Astrocyte of the spinal cord (primary cell): ENCODE measurements at regions not wholly inside any gene's neighbourhood (a gene's known extent, or its start where the extent isn't known, plus 50 kb on each side); places are given as distances from the start of the nearest gene placed in this dataset.
"Not testable (repeated sequence)": the region's sequence is repeated elsewhere in the genome, so short reads cannot be mapped to it uniquely, and the experiment has no call there.

Source experiments
- DNase-seq: peaks from one replicate; pipeline ENCODE4 v3.0.0; 2011; ENCODE audit warnings: low read depth, low spot score
- H3K4me3 ChIP-seq: 2 replicates; pipeline ENCODE4 v1.5.1; 2011; ENCODE audit warnings: low read depth, mild to moderate bottlenecking, low read length, moderate library complexity
- in situ Hi-C: cut with HindIII; loops from 2 replicates; pipeline ENCODE4 v1.10.0; 2017; ENCODE audit warnings: low sequenced_read_pairs
- TF ChIP-seq, protein P1 (sequence below): IDR thresholded peaks from 2 replicates; pipeline ENCODE4 v1.5.1; 2012; ENCODE audit warnings: low read depth, mild to moderate bottlenecking, low read length, inconsistent platforms

DNA sequence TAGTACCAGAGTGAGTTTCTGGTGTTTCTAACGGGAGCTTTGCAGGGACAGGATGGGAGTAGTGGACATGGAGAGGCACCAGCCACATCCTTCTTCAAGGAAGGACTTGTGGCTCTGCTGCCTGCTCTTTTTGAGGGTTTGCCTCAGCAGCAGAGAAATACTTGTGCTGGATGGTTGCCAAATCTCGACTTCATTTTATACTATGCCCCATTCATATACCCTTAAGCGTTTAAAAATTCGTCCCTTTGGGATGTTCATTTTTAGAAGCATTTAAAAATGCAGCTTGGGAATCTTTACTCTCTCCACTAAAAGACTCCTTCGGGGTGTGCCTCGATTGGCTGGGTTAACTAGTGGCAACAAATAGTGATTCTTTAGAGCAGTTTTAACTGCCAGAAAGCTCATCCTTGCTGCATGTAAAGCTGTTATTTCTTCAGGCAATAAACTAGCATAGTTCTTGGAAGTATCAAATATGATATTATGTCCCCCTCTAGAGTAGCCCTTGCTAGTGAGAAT, 126.5 kb upstream of the B3GAT2 start:
- in situ Hi-C loops: no loop called here
- DNase-seq: no peak
- TF ChIP-seq, protein P1, sequence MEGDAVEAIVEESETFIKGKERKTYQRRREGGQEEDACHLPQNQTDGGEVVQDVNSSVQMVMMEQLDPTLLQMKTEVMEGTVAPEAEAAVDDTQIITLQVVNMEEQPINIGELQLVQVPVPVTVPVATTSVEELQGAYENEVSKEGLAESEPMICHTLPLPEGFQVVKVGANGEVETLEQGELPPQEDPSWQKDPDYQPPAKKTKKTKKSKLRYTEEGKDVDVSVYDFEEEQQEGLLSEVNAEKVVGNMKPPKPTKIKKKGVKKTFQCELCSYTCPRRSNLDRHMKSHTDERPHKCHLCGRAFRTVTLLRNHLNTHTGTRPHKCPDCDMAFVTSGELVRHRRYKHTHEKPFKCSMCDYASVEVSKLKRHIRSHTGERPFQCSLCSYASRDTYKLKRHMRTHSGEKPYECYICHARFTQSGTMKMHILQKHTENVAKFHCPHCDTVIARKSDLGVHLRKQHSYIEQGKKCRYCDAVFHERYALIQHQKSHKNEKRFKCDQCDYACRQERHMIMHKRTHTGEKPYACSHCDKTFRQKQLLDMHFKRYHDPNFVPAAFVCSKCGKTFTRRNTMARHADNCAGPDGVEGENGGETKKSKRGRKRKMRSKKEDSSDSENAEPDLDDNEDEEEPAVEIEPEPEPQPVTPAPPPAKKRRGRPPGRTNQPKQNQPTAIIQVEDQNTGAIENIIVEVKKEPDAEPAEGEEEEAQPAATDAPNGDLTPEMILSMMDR: no peak
- no peak overlapping the region for H3K4me3 ChIP-seq

DNA sequence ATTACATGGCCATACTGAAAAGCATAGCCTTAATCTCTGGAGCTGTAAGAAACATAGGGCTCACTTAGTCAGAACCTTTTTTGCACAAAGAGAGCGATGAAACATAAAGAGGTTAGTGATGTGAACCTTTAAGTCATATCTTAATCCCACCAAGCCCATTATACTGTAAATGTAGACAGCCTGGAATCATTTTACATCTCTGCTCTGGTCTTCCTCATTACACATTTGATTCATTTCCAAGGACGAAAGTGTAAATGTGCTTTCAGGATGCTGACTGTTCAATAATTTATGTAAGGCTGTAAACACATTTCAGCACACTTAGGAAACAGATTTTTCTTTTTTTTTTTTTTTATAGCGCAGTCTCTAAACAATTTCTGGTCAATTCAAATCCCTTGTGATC, 131.3 kb upstream of the B3GAT2 start:
- no peak overlapping the region for H3K4me3 ChIP-seq
- TF ChIP-seq, protein P1: no peak
- in situ Hi-C loops: no loop called here
- DNase-seq: no peak

DNA sequence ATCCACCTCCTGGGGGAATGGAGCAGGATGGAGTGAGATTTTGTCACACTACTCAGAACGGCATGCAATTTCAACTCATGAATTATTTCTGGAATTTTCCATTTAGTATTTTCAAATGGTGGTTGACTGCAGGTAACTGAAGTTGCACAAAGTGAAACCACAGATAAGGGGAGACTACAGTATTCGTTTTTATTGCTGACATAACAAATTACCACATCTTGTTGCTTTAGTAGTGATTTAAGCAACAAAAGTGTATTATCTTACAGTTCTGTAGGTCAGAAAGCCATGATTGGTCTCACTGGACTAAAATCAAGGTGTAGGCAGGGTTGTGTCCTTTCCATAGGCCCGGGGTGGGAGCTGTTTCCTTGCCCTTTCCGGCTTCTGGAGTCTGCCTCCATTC, 133.4 kb upstream of the B3GAT2 start:
- no peak overlapping the region for H3K4me3 ChIP-seq
- in situ Hi-C loops: no loop called here
- no peak for DNase-seq
- TF ChIP-seq, protein P1: no peak

DNA sequence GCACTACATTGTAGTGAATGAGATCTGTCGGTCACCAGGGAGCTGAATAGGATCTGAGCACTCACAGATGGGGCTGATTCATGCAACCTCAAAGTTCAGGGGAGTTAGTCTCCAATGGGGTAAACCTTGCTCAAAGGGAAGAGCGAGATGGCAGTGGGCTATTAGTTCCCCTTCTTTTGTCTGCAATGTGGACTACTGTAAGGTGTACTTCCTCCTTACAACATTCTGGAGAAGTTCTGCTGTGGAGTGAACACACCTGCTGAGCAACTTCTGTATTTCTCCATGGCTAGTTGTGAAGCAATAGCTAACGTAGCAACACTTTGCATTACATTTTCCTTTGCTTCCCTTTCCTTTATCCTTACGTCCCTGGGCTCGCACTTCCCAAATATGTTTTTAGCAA, 134.3 kb upstream of the B3GAT2 start:
- in situ Hi-C loops: no loop called here
- TF ChIP-seq, protein P1: no peak
- no peak overlapping the region for H3K4me3 ChIP-seq
- DNase-seq: no peak

DNA sequence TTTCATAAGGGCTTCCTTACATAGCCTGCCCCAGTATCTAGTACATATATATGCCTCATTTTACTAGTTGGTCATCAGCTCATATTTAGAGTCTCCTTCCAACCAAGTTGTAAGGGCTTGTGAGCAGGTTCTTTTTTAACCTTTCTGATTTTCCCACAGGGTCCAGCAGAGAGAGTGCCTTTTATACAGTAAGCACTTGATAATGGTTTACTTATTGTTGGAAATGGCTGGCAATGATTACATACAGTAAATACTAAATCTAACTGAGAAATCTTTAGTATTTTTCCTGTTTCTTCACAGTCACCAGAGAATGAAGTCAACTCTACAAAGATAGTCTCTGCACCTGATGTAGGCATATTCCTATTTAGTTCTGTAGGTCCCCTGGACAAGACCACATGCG, 135.1 kb upstream of the B3GAT2 start:
- DNase-seq: no peak
- TF ChIP-seq, protein P1: no peak
- H3K4me3 ChIP-seq: no peak overlapping the region
- in situ Hi-C loops: no loop called here

DNA sequence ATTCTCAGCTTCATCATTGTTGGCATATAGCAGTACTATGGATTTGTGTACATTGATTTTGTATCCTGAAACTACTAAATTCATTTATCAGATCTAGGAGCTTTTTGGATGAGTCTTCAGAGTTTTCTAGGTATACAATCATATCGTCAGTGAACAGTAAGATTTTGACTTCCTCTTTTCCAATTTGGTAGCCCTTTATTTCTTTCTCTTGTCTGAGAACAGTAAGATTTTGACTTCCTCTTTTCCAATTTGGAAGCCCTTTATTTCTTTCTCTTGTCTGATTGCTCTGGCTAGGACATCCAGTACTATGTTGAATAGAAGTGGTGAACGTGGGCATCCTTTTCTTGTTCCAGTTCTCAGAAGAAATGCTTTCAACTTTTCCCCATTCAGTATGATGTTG, 140.4 kb upstream of the B3GAT2 start:
- DNase-seq, H3K4me3 ChIP-seq, in situ Hi-C loops: not testable (repeated sequence)

DNA sequence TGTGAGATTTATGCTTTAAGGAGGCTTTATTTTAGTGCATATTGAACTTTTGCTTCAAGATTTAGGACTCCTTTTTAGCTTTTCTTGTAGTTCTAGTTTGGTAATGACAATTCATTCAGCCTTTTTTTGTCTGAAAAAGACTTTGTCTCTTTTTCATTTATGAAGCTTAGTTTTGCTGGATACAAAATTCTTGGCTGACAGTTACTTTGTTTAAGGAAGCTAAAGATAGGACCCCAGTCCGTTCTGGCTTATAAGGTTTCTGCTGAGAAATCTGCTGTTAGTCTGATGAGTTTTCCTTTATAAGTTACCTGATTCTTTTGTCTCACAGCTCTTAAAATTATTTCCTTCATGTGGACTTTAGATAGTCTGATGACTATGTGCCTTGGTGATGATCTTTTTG, 142.8 kb upstream of the B3GAT2 start:
- TF ChIP-seq, protein P1: no peak
- in situ Hi-C loops: no loop called here
- H3K4me3 ChIP-seq: no peak overlapping the region
- DNase-seq: no peak
